Right kidney (tissue), 1 donor: ENCODE measurements at regions not wholly inside any gene's neighbourhood (a gene's known extent, or its start where the extent isn't known, plus 50 kb on each side); places are given as distances from the start of the nearest gene placed in this dataset.
"Not testable (repeated sequence)": the region's sequence is repeated elsewhere in the genome, so short reads cannot be mapped to it uniquely, and the experiment has no call there.

Source experiments
- DNase-seq: peaks from one replicate; pipeline ENCODE4 v3.0.0-alpha.2; 2016

GRCh38 chr3:184440151-184440550 is 60.3 kb downstream of the CHRD start:
- DNase-seq, result no peak

DNA sequence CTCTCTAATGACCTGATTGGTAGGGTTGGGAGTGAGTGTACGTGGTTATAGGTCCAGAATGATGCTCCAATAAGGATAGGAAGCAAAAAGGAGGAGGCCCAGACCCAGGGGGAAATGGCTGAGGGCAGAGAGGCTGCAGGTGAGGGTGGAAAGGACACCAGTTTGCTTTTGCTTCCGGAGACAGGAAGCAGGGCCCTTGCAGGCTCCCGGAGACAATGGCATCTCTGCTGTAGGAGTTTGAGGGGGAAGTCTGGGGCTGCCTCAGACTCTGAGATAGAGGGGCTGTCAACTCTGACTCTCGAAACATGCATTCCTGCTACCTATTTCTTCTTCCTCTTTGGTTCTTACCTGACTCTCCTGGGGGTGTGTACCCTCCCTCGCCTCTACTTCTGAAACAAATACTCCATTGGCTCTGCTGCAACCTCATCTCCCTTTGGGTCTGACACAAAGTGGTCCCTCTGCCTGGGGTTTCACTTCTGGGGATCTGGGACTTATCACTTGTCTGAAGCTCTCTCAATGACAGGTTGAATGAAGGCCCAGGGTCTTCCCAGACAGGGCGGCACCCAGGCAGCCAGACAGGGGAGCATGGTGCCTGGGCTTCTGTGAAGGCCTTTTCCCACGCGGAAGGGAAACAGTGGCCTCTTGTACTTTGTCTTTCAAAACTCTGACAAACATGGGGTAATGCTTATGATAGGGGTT is 61.5 kb downstream of the CHRD start:
- DNase-seq, result no peak

DNA sequence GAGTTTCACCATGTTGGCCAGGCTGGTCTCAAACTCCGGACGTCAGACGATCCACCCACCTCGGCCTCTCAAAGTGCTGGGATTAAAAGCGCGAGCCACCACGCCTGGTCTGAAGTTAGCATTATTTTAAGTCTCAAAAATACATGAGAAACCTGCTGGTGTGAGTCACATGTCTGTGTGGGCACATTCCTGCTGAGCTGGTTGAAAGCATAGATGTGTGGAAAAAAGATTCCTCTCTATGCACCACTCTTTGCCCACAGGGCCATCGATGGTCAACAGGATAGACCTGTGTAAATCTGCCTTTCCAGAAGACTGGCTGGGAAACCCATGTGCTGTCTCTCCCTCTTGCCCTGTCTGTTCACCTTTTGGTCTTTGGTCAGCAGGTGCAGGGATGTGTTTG is 63.5 kb downstream of the CHRD start:
- DNase-seq, result no peak

DNA sequence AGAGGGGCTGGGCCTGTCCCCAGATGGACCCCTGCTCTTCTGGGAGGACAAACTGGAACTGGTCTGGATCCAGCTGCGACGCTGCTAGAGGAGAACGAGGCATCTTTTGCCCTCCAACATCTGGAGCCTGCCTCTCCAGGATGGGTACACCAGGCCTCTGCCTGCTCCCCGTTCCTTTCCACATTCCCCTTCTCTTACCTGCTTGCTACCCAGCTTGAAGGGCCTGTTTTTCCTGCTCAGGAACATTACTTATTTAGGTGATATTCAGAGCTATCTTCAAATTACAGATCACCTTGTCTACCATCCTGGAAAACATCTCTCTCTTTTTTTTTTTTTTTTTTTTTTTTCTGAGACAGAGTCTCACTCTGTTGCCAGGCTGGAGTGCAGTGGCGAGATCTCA is 64.0 kb downstream of the CHRD start:
- no peak for DNase-seq

GRCh38 chr3:184448321-184449160 is 68.7 kb downstream of the CHRD start:
- no peak for DNase-seq

DNA sequence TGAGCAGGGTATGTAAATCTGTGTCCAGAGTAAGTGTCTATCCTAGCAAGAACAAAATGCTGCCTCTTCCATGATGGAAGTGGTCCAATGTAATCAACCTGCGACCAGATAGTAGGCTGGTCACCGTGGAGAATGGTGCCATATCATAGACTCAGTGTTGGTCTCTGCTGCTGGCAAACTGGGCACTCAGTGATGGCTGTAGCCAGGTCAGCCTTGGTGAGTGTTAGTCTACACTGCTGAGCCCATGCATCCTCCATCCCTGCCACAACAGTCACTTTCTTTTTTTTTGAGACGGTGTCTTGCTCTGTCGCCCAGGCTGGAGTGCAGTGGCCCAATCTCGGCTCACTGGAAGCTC is 69.3 kb downstream of the CHRD start:
- DNase-seq, result no peak

DNA sequence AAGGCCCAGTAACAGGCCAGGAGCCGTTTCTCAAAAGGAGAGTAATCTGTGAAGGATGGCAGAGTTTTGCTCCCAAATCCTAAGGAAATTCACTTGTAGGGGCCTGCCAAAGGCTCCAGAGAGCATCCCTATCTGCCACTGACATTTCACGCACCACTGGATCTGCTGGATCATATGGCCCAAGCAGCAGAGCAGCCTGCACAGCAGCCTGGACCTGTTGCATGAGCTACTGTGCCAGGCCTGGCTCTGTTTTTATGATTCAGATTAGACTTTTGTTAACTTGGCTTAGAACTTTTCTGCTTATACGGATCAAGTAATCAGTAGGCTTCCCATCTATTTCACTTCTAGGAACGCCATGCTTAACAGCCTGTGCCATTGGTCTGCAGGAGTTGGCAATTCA is 70.7 kb downstream of the CHRD start:
- DNase-seq, result no peak

DNA sequence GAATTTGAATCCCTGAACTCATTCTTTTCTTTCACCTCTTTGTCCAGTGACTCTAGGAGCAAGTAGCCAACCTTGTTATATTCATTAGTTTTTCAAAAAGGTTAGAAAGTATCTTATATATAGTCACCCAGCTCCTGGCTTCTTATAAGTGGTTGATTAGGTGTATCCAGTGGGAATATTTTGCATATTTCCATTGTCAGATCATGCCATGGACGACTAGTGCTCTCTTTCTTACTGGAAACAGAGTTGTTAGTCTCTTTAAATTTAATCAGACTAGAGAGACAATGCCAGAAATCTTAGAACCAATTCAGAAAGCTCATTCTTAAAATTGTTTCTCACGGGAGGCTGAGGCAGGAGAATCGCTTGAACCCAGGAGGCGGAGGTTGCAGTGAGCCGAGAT is 73.4 kb downstream of the CHRD start:
- no peak for DNase-seq

DNA sequence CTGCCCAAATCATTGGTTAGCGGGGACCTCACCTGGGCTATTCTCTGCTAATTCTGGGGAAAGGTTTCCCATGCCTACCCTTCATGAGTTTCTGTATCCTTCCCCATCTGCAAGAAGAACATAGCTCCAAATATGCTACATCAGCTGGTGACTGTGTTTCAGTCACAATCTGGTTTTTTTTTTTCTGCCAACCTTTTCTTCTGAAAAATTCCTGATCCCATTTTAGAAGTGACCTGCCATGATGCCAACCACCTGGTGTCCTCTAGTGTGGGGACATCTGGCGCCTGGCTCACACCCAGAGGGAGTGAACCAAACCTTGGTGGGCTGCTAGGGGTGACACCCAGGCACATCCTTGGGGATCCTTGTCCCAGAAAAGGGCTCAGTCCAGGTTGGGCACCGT is 76.1 kb downstream of the CHRD start:
- no peak for DNase-seq

DNA sequence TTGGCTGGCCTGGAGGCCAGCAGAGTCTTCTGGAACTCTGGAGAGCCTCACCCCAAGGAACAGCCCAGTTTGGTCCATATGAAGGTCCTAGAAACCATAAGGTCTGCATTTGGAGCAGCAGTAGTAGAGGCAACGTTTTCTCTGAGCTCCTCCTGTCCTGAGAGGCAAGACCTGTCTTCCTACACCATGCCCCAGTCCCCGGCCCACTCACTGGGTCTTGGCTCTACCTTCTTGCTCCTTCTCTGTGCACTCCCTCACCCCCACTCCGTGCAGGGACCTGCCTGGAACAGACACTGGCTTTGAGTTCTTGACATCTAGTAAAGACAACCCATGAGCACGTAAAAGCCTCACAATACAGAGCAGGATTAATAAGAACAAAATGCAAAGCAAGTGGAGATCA is 76.6 kb downstream of the CHRD start:
- no peak for DNase-seq

DNA sequence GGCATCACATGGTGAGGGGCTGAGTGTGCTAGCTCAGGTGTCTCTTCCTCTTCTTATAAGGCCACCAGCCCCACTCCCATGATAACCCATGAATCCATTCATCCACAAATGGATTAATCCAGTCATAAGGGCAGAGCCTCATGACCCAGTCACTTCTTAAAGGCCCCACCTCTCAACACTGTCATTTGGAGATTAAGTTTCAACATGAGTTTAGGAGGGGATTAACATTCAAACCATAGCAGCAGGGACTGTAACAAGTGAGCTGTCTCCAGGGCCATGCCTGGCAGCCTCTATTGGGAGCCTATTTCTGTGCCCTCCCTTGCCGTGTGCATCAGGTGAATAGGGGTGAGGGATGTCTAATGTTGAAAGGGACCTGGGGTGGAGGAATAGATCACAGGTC is 77.5 kb downstream of the CHRD start:
- no peak for DNase-seq

- not testable (repeated sequence) for DNase-seq
Measured at GRCh38 chr3:184457784-184458377, 78.0 kb downstream of the CHRD start.

DNA sequence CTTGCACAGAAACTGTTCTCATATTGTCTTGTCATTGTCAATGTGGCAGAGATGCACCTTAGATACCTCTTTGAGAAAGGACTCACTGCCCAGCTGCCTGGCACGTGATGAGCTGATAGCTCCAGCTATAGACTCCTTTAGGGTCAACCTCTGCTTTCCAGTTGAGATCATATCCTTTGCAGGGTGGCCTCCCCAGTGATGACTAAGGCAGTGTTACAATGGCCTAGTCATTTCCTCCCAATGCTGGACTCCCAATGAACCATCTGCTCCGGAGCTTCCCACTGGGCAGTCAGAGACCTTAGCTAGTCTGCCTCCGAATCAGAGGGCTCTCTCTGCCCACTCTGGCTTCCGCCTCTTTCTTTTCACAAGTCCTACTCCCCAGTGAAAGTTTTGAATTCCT is 79.5 kb downstream of the CHRD start:
- no peak for DNase-seq

- DNase-seq, result no peak
Measured at GRCh38 chr3:184460276-184460675, 80.4 kb downstream of the CHRD start.

DNA sequence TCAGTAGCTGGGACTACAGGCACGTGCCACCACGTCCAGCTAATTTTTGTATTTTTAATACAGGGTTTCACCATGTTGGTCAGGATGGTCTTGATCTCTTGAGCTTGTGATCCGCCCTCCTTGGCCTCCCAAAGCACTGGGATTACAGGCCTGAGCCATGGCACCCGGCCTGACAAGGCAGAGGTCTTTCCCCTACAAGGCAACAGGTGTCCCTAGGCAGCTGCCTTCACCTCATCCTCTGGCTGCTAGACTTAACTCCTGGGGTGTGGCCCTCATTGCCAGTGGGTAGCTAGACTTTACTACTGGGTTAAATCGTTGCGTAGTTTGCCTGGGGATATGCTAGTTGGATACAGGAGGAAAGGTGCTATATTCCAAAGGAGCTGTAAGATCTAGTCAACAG is 81.4 kb downstream of the CHRD start:
- no peak for DNase-seq

DNA sequence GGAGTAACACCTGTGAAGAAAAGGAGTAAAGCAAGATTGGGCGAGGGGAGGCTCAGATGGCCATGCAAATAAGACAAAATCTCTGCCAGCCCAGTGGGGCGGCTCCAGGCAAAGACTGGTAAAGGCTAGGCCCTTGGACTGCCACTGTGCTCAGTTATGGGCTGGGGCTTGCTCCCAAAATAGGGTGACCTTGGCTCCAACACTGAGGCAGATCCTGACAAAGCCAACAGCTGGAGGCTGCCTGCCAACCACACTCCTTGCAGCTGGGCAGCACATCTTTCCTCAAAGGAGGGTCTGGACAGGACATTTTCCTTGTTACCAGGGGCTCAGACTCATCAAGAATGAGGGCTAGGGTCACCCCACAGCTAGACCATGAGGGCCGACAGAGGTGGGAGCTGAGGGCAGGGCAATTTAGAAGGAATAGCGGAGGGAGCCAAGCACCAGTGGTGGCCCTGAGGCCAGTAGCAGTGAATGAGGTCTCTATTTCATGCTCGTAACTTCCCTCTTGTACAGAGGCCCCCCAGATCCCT is 86.1 kb downstream of the CHRD start:
- DNase-seq, result no peak

DNA sequence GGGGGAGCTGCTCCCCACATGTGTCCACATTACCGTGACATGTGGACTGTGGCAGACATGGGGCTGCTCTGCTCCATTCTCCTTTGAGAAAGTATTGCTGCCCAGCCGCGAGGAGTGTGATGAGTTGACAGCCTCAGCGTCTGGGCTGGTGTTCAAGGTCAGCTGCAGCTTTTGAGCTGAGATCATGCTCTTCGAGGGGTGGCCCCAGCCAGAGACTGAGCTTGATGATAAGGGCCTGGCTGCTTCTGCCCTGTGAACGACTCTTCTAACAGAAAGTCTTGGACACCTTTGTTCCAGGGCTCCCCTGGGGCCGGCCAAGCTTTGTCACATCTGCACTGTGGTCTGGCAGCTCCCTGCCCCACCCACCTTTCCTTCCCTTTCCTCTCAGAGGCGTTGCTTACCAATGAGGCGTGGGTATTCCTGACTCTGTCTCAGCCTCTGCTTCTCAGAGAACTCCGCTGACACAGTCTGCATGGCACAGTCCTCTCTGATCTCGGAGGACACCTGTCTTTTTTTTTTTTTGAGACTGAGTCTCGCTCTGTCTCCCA is 86.6 kb downstream of the CHRD start:
- DNase-seq, result no peak

- DNase-seq, result no peak
Measured at GRCh38 chr3:184467171-184467570, 87.3 kb downstream of the CHRD start.

DNA sequence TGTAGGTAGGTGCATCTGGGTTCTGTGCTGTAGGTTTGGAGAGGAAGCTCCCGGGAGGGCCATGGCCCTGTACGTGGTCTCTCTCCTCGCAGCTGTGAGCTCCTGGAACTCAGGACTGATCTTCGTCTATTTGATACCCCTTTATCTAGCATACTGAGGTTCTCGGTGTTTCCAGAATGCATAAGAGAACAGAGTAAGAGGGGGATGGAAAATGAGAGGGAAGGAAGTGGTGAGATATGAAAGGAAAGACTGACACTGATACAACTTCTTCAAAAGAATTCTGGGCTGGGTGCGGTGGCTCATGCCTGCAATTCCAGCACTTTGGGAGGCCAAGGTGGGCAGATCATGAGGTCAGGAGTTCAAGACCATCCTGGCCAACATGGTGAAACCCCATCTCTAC is 90.7 kb downstream of the CHRD start:
- no peak for DNase-seq

GRCh38 chr3:184471439-184471838 is 90.1 kb upstream of the EPHB3 start:
- DNase-seq, result no peak

GRCh38 chr3:184472723-184473428 is 88.7 kb upstream of the EPHB3 start:
- DNase-seq, result no peak

DNA sequence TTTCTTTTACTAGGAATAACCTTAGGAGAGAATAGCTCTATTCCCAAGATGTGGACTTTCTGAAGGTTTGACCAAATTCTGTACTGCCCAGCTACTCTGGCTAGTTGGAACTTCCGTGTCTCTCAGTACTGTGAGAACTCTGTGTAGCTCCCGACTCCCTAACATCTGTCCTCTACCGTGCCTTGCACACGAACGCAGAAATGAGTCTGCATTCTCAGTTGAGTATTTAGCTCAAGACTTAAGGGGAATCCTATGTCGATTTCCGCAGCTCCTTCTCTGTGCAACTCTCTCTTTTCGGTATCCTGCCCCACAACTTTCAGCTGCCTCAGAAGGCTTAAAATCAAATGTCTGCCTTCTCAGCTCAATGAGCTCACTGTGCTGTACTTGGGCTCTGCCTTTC is 86.7 kb upstream of the EPHB3 start:
- DNase-seq, result no peak

- no peak for DNase-seq
Measured at GRCh38 chr3:184477940-184478339, 83.6 kb upstream of the EPHB3 start.
